Islet precursor cell (in vitro differentiated cells): ENCODE measurements at regions not wholly inside any gene's neighbourhood (a gene's known extent, or its start where the extent isn't known, plus 50 kb on each side); places are given as distances from the start of the nearest gene placed in this dataset.
"Not testable (repeated sequence)": the region's sequence is repeated elsewhere in the genome, so short reads cannot be mapped to it uniquely, and the experiment has no call there.

Experiments
- DNase-seq: peaks from one replicate; pipeline ENCODE4 v3.0.0-alpha.2; 2018

- peak; percentile 40 for DNase-seq
These were observed 143.2 kb upstream of the TWIST2 start for GRCh38 chr2:238704471-238705225.

- DNase-seq: no peak
These were observed 141.7 kb upstream of the TWIST2 start for GRCh38 chr2:238706163-238706562.

GRCh38 chr2:238706673-238707072, 141.2 kb upstream of the TWIST2 start:
- DNase-seq: no peak

GRCh38 chr2:238709325-238710025, 138.4 kb upstream of the TWIST2 start:
- DNase-seq: no peak

DNA sequence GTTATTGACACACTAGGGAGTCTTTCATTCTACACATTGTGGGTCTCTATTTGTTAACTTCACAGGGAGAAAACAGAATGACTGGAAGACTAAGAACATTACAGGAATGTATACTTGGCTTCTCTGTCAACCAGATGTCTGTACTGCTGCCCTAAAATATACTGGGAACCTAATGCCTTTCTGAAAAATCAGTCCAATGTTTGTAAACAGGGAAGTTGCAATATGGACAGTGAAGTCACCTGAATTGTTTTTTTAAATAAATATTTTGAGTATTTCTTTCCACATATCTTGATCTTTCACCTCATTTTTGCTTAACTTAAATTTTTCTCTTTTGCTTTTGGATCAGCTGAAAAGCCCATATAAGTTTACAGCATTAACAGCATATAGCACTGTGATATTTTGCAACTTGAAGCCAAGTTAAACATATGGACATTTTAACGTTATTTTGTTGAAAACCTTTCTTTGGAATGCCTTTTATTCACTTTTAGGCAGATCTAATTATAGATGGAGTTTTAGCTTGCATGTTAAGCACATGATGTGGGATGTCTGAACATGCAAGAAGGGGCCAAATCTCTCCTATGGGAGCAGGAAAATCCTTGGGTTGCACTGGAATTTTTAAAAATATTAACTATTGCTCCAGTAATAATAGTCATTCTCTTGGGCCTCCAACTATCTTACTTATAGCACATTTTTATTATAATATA, 137.7 kb upstream of the TWIST2 start:
- no peak for DNase-seq

DNA sequence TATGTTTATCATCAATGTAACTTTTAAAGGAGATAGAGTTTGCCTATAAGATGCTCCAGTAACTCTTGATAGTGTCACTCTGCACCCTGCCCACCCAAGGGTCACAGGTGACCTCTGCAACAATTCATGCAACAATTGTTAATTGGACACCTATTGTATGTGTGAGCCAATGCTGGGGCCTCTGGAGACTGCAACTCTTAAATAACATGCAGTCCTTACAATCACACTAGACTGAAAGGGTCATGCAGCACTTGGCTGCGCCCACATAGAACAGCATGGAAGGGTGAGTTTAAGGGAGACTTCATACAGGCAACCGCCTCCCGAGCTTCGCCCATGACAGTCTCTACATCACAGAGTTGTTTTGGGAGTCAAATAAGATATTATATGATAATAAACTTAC, 137.1 kb upstream of the TWIST2 start:
- DNase-seq: peak; percentile 33

GRCh38 chr2:238711346-238711745, 136.5 kb upstream of the TWIST2 start:
- DNase-seq: peak; percentile 21

DNA sequence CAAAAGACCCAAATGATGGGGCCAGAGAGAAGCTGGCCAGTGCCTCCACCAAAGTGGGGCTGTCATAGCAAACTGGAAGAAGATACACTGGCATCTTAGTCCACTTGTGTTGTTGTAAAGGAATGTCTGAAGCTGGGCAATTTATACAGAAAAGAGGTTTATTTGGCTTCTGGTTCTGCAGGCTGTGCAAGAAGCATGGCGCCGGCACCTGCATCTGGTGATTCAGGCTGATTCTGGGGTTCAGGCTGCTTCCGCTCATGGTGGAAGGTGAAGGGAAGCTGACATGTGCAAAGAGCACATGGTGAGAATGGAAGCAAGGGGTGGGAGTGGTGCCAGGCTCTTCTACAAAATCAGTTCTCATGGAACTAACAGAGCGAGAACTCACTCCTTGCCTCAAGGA, 135.9 kb upstream of the TWIST2 start:
- peak; percentile 12 for DNase-seq

GRCh38 chr2:238713198-238713826, 134.6 kb upstream of the TWIST2 start:
- no peak for DNase-seq

DNA sequence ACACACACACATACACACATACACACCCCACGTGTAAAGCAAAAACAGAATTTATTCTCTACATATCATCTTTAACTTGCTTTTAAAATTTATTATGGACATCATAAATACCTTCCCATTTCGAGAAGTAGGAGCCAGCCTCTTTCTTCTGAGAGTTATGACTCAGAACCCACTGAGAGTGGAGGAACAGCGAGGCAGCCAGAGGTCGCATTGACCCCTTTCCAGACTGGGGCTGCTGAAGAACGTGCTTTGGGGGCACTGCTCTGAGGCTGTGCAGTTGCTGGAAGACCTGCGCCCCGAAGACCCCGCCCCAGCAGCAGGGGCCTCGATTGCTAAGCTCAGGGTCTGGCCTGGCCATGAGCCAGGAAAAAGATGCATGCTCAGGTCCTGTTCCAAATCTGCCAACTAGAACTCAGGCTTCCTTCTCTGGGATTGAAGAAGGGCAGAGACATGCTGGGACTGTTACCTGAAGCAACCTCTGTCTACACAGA, 133.8 kb upstream of the TWIST2 start:
- peak; percentile 29 for DNase-seq

DNA sequence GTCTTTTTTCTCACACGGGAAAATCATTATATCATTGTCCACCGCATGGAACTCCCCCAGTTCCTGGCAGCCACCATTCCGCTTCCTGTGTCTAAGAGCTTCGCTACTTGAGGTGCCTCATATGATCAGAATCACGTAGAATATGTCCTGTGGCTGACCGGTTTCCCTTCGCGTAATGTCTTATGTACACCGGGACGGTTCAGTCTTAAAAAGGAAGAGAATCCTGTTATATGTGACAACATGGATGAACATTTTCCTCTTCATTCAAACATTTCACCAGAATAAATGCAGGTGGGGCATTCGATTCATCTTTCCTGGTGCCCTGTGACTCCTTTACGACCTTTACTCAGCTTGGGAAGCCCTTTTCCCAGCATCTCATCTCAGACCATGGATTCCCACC, 131.7 kb upstream of the TWIST2 start:
- peak; percentile 32 for DNase-seq

- DNase-seq: peak; percentile 48
These were observed 131.3 kb upstream of the TWIST2 start for GRCh38 chr2:238716585-238716984.

GRCh38 chr2:238717084-238717483, 130.8 kb upstream of the TWIST2 start:
- DNase-seq: peak; percentile 27

DNA sequence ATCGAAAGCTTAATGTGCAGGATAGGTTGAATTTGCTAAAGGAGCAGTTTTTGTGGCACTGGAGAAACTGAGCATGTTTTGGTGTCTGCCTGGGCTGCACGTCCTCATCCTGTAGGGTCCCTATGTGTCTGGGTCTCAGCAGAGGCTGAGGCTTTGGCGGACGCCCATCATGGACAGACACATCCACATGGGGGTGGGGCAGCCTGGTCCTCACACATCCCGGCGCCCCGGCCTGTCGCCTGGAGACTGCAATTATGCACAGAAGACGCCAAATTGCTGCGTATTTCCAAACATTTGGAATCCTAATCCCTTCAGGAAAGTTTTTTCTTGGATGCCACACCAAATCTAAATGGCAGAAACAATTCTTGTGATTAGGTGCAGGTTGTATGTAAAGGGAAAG, 128.2 kb upstream of the TWIST2 start:
- DNase-seq: peak; percentile 42

DNA sequence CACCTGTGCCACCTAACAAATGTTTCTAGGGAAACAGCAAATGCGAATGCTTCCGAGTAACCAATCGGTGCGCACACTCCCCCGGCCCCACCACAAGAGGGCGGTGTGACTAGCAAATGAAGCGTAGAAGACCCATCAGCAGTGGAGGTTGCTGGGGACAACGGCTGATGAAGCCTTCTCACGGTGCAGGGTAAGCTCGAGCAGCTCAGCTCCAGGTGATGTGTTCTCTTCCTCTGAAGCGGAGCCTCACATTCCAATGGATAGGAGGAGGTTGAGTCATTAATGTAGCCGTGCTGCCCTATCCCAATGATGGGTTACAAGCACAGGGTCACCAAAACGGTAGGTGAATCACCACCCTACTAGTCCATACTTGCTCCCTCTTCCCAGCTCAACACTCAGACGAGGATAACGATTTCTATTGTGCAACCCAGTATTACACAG, 127.6 kb upstream of the TWIST2 start:
- DNase-seq: peak; percentile 85

DNA sequence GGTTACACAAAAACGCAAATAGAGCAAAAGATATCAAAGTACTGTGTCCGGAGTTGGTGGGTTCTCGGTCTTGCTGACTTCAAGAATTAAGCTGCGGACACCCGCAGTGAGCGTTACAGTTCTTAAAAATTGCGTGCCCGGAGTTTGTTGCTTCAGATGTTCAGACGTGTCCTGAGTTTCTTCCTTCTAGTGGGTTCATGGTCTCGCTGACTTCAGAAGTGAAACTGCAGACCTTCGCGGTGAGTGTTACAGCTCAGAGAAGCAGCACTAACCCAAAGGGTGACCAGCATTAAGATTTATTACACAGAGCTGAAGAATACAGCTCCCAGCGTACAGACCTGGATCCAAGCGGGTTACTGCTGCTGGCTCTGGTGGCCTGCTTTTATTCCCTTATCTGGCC, 125.7 kb upstream of the TWIST2 start:
- no peak for DNase-seq

- peak; percentile 29 for DNase-seq
These were observed 125.0 kb upstream of the TWIST2 start for GRCh38 chr2:238722883-238723282.

GRCh38 chr2:238723740-238724320, 124.1 kb upstream of the TWIST2 start:
- DNase-seq: not testable (repeated sequence)

- DNase-seq: peak; percentile 21
These were observed 123.2 kb upstream of the TWIST2 start for GRCh38 chr2:238724728-238725127.

GRCh38 chr2:238725298-238725697, 122.6 kb upstream of the TWIST2 start:
- peak; percentile 18 for DNase-seq

DNA sequence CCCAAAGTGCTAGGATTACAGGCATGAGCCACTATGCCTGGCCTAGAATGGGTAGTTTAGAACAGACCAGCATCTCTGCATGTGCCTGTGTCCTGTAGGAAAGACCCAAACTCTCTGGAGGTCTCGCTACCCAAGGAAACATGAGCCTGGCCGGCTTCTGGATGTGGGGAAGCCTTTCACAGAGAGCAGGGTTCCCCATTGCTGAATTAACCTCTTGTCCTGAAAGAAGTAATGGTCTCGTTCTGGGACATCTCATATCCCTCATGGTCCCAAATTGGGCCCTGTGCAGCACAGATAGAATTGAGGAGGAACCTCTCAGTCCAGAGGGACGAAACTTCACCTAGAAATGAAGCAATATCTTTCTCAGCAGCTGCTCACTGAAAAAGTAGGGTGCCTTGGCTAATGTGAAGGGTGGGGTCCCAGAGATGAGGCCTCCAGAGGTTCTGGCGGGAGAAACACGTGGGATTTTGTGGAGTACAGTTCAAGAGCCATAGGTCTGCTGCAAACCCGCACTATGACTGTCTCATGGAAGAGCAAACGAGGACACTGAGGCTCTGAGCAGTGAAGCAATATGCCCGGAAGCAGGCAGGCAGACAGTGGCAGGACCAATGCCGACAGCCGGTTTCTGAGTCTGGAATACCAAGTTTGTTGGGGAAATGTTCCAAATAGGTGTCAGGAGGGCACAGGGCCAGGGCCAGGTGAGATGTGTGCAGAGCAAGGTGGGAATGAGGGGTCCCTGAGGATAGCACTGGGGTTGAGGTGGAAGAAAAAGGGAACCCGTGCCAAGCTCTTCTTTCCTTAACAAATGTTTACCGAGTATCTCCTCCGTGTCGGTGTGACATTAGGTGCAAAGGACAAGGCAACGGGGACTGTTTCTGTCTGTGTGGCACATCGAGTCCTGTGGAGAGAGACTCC, 121.0 kb upstream of the TWIST2 start:
- DNase-seq: peak; percentile 18
